Breast epithelium (tissue), 3 donors: ENCODE measurements at regions not wholly inside any gene's neighbourhood (a gene's known extent, or its start where the extent isn't known, plus 50 kb on each side); places are given as distances from the start of the nearest gene placed in this dataset.

Experiments
- POLR2AphosphoS5 ChIP-seq, 3 donors: sonication (generic); formaldehyde crosslinking; IDR thresholded peaks; one replicate each; pipeline ENCODE4 v1.6.1; 2017; ENCODE audit warnings: antibody characterized with exemption in 3 of 3
- TF ChIP-seq, protein P1 (sequence below), 3 donors: fragments of 450-650 bp; IDR thresholded peaks; one replicate each; pipeline ENCODE4 v1.5.1; 2016 to 2017; ENCODE audit warnings: antibody characterized with exemption in 3 of 3, mild to moderate bottlenecking in 3 of 3, moderate library complexity in 3 of 3

DNA sequence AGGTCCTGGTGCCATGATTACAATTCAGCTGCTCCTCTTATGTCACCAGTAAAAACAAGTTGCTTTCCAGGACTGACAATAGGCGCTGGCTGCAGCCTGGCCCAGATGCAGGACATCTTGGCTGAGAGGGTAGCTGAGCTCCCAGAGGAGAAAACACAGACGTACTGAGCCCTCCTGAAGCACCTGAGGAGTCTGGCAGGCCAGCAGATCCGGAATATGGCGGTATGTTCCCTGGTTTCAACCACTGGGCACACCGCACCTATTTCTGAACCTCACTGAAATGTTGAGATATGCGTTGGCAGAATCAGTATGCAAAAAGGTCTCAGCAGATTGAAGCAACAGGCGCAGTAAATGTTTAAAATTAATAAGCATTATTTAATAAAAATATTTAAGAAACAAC, 73.1 kb upstream of the BZW1 start:
- TF ChIP-seq, protein P1, sequence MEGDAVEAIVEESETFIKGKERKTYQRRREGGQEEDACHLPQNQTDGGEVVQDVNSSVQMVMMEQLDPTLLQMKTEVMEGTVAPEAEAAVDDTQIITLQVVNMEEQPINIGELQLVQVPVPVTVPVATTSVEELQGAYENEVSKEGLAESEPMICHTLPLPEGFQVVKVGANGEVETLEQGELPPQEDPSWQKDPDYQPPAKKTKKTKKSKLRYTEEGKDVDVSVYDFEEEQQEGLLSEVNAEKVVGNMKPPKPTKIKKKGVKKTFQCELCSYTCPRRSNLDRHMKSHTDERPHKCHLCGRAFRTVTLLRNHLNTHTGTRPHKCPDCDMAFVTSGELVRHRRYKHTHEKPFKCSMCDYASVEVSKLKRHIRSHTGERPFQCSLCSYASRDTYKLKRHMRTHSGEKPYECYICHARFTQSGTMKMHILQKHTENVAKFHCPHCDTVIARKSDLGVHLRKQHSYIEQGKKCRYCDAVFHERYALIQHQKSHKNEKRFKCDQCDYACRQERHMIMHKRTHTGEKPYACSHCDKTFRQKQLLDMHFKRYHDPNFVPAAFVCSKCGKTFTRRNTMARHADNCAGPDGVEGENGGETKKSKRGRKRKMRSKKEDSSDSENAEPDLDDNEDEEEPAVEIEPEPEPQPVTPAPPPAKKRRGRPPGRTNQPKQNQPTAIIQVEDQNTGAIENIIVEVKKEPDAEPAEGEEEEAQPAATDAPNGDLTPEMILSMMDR (IDR thresholded peaks at IDR 0.05), result no peak
- no peak for TF ChIP-seq POLR2AphosphoS5 (IDR thresholded peaks at IDR 0.05)
